ENCODE measurements at regions not wholly inside any gene's neighbourhood (a gene's known extent, or its start where the extent isn't known, plus 50 kb on each side); places are given as distances from the start of the nearest gene placed in this dataset.

DNA sequence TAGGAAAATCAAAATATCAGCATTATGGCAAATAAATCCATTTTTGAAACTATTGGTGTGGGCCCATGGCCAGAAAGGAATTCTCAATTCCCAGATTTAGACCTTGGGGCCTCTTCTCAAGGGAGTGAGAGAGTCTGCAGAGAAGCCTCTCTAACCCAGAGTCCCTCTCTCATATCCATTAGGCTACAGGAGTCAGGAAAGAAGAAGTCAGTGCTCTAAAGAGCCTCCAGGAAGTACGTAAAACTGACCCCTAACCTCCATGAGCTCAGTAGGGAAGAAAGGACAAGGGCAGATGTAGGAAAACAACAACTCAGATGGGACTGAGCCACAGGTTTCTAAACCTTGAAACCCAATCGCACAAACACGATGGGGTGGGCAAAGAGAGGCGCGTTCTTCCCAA is 479.9 kb upstream of the TNP1 start:
- Histone ChIP-seq H3K4me1 (peaks cover 0 to 13% (median 2%) of the 10 kb centered on the region in 4 donors), H3K27ac (peak overlapping the region in 4 of 5 donors; percentile 0 to 40 (median 34)), H3K9me3 (no peaks in the 10 kb centered on the region), H3K36me3 (no peaks in the 10 kb centered on the region), H3K27me3 (no peaks in the 10 kb centered on the region), H3K4me3 (no peak overlapping the region)
- DNase-seq = no peak
- TF ChIP-seq EP300 (IDR thresholded peaks at IDR 0.05) = no peak
- no peak for TF ChIP-seq POLR2A (IDR thresholded peaks at IDR 0.05)
- TF ChIP-seq POLR2AphosphoS5 (IDR thresholded peaks at IDR 0.05) = no peak
- TF ChIP-seq, protein P1, sequence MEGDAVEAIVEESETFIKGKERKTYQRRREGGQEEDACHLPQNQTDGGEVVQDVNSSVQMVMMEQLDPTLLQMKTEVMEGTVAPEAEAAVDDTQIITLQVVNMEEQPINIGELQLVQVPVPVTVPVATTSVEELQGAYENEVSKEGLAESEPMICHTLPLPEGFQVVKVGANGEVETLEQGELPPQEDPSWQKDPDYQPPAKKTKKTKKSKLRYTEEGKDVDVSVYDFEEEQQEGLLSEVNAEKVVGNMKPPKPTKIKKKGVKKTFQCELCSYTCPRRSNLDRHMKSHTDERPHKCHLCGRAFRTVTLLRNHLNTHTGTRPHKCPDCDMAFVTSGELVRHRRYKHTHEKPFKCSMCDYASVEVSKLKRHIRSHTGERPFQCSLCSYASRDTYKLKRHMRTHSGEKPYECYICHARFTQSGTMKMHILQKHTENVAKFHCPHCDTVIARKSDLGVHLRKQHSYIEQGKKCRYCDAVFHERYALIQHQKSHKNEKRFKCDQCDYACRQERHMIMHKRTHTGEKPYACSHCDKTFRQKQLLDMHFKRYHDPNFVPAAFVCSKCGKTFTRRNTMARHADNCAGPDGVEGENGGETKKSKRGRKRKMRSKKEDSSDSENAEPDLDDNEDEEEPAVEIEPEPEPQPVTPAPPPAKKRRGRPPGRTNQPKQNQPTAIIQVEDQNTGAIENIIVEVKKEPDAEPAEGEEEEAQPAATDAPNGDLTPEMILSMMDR (IDR thresholded peaks at IDR 0.05) = no peak
- intact Hi-C loops (cut with DNase I; ENCODE audit: low total_unique reads) = no loop called here
- 87 to 95% (median 90%) methylated on average over 5 of the region's 5 CpGs for WGBS, 5 donors

DNA sequence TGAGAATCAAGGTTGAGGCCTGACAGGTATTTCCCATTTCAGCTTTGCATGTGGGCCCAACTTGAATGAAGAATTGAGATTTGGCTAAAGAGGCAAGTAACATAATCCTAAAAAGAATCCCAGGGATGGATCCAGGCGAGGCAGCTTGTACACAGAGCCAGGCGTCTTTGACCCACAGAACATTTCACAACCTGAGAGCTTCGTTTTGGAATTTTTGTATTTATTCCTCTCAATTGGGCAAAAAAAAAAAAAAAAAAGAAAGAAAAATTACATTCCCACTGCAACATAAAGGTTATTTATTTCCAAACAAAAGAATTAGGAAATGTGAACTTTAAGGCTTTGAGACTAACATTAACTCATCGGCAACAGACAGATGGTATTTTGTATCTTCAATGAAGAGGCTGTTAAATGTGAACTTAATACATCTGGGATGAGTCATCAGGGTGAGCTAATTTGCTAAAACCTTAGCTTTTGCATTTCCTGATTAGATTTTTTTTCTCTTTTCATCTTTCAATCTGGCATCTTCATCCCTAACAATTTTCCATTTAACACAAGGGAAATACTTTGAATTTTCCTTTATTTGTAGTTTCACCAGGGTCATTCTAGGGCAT is 478.5 kb upstream of the TNP1 start:
- Histone ChIP-seq H3K9me3 (no peaks in the 10 kb centered on the region), H3K36me3 (no peaks in the 10 kb centered on the region), H3K4me3 (no peak overlapping the region), H3K27me3 (no peaks in the 10 kb centered on the region), H3K27ac (peak overlapping the region in 4 of 5 donors; percentile 11 to 47 (median 28)), H3K4me1 (peaks cover 0 to 13% (median 2%) of the 10 kb centered on the region in 4 donors)
- TF ChIP-seq POLR2AphosphoS5 (IDR thresholded peaks at IDR 0.05) = peak in 1 of 3 donors; percentile 32
- TF ChIP-seq, protein P1 (IDR thresholded peaks at IDR 0.05) = no peak
- intact Hi-C loops (cut with DNase I; ENCODE audit: low total_unique reads) = no loop called here
- no peak for DNase-seq
- WGBS, 5 donors = 54 to 78% (median 74%) methylated on average over 4 of the region's 4 CpGs

DNA sequence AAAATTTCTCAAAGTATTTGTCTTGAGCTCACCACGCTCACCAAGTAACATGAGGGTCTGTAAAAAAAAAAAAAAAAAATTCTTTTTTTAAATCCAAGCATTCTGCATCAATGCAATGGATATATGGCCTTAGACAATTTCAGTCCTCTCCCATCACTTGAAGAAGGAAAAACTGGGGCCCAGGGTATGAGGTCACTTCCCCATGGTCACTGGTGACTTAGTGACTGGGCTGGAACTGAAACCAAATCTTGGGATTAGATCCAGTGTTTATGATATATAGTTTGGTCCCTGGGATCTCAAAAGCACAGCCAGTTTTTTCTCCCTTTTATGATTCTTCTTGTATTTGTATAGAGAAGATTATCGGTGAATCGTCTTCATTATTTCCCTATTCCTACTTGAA is 477.9 kb upstream of the TNP1 start:
- TF ChIP-seq EP300 (IDR thresholded peaks at IDR 0.05) (no peak), POLR2AphosphoS5 (IDR thresholded peaks at IDR 0.05) (no peak), POLR2A (IDR thresholded peaks at IDR 0.05) (no peak)
- TF ChIP-seq, protein P1 (IDR thresholded peaks at IDR 0.05) = no peak
- DNase-seq = no peak
- H3K27ac ChIP-seq = peak overlapping the region in 3 of 5 donors; percentile 11 to 47 (median 46)
- 84 to 96% (median 91%) methylated on average over 3 of the region's 3 CpGs for WGBS, 5 donors
- no peaks in the 10 kb centered on the region for H3K9me3 ChIP-seq
- intact Hi-C loops (cut with DNase I; ENCODE audit: low total_unique reads) = no loop called here
- H3K4me3 ChIP-seq = no peak overlapping the region
- H3K27me3 ChIP-seq = no peaks in the 10 kb centered on the region
- peaks cover 0 to 17% (median 4%) of the 10 kb centered on the region in 4 donors for H3K4me1 ChIP-seq
- H3K36me3 ChIP-seq = no peaks in the 10 kb centered on the region

DNA sequence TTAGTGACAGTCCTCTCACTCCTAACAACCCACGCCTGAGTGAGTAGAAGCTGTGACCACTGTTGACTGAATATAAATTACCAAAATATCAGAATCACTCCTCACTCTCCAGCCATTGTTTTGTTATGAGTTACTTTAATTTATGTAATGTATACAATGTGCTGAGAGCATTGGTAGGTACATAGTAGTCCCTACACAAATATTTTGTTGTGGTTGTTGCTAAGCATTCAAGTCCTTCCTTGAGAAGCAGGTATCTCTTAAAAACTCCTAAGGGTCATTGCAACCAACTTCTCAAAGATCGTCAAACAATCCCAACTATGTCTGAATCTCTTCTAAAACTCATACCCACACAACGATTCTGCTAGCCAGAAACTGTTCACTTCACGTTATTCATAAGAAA is 476.8 kb upstream of the TNP1 start:
- Histone ChIP-seq H3K9me3 (no peaks in the 10 kb centered on the region), H3K27me3 (no peaks in the 10 kb centered on the region), H3K27ac (no peak overlapping the region), H3K4me3 (no peak overlapping the region), H3K36me3 (no peaks in the 10 kb centered on the region), H3K4me1 (peaks cover 0 to 26% (median 7%) of the 10 kb centered on the region in 4 donors)
- no peak for DNase-seq
- no peak for TF ChIP-seq POLR2A (IDR thresholded peaks at IDR 0.05)
- TF ChIP-seq EP300 (IDR thresholded peaks at IDR 0.05) = no peak
- no peak for TF ChIP-seq POLR2AphosphoS5 (IDR thresholded peaks at IDR 0.05)
- TF ChIP-seq, protein P1 (IDR thresholded peaks at IDR 0.05) = no peak
- intact Hi-C loops (cut with DNase I; ENCODE audit: low total_unique reads) = no loop called here
- WGBS, 5 donors = 87 to 91% (median 89%) methylated on average over 4 of the region's 4 CpGs
